OCI-LY1 (cell line): ENCODE measurements at regions not wholly inside any gene's neighbourhood (a gene's known extent, or its start where the extent isn't known, plus 50 kb on each side); places are given as distances from the start of the nearest gene placed in this dataset.

Experiments
- CTCF ChIP-seq: fragments of 200-600 bp; sonication (generic), shearing (Covaris generic); IDR thresholded peaks from 2 replicates; pipeline ENCODE4 v1.5.1; 2017; ENCODE audit warnings: mild to moderate bottlenecking, antibody characterized with exemption, low read length, moderate library complexity, mixed read lengths
- EZH2 ChIP-seq: fragments of 200-600 bp; sonication (generic), shearing (Covaris generic); IDR thresholded peaks from 2 replicates; pipeline ENCODE4 v1.8.0; 2017; ENCODE audit warnings: borderline replicate concordance, mixed run types, mild to moderate bottlenecking, antibody characterized with exemption, low read length, moderate library complexity, mixed read lengths

DNA sequence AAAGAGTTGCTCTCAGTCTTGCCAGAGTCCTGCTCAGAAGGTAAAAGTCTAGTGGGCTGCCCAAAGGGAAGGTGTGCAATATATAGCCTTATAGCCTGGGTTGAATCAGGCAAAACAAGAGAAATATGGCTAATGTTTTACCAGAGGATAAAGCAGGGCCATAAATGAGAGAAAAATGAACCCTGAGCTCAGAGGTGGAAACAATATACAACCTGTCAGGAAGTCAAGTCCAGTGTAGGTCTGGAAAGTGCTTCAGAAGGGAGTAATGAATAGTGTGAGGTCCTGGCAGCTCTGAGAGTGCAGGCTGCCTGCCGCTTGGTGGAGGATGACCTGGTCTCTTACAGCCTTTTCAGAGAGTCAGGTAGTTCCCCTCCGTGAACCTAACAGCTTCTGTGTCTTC is 177.8 kb upstream of the TNC start:
- TF ChIP-seq CTCF (no peak), EZH2 (no peak)
